ENCODE measurements at regions not wholly inside any gene's neighbourhood (a gene's known extent, or its start where the extent isn't known, plus 50 kb on each side); places are given as distances from the start of the nearest gene placed in this dataset.

- H3K27me3 ChIP-seq (ENCODE audit: control insufficient read depth, insufficient read depth, low read length), result no peaks in the 10 kb centered on the region
- TF ChIP-seq CTCF (IDR thresholded peaks at IDR 0.05), result no peak
- no peak overlapping the region for H3K9ac ChIP-seq
- H3K27ac ChIP-seq, result no peak overlapping the region
- H3K9me3 ChIP-seq (ENCODE audit: control insufficient read depth, low read length), result no peaks in the 10 kb centered on the region
- no peak overlapping the region for H3K4me3 ChIP-seq (ENCODE audit: low read depth, low read length)
- peaks cover 9% of the 10 kb centered on the region for H3K4me1 ChIP-seq
- no peak overlapping the region for H2AFZ ChIP-seq
- no peaks in the 10 kb centered on the region for H3K36me3 ChIP-seq (ENCODE audit: control insufficient read depth, insufficient read depth, low read length)
- H3K79me2 ChIP-seq, result no peaks in the 10 kb centered on the region
- no peak overlapping the region for H3K4me2 ChIP-seq (ENCODE audit: low read length)
These were observed 51.1 kb upstream of the NHSL1 start for GRCh38 chr6:138550346-138550767.

- H3K27me3 ChIP-seq (ENCODE audit: control insufficient read depth, insufficient read depth, low read length), result no peaks in the 10 kb centered on the region
- H3K4me3 ChIP-seq (ENCODE audit: low read depth, low read length), result no peak overlapping the region
- no peaks in the 10 kb centered on the region for H3K79me2 ChIP-seq
These were observed 54.9 kb upstream of the NHSL1 start for GRCh38 chr6:138554146-138554545.

DNA sequence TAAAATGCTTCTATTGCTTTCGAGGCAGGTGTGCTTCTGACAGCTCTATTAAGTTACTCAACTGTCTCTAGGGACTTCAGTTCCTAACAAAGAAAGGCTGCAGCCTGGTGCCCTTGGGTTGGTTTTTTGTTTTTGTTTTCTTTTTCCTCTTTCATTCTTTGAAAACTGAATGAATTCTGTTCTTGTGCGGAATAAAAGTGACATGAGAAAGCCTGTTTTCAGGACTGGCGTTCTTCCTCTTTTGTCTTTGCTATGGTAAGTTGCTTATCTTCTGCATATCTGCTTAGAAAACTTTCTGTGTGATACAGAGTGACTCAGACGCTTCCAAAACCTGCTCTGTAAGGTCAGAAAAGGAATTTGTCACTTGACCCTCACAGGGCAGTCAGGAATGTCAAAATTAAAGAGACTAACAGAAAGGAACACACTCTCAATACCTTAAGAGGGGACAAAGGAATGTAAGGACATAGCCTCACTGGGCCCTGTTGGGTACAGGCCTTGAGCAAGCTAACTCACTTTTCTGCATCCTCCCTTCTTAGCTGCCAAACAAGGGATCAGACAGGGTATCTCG is 56.2 kb upstream of the NHSL1 start:
- Histone ChIP-seq H3K9me3 (ENCODE audit: control insufficient read depth, low read length) (no peaks in the 10 kb centered on the region), H3K4me1 (peaks cover 20% of the 10 kb centered on the region), H3K27ac (peak overlapping the region; percentile 83), H3K36me3 (ENCODE audit: control insufficient read depth, insufficient read depth, low read length) (no peaks in the 10 kb centered on the region), H3K4me2 (ENCODE audit: low read length) (peak overlapping the region; percentile 64), H3K9ac (no peak overlapping the region), H2AFZ (peak overlapping the region; percentile 58), H3K27me3 (ENCODE audit: control insufficient read depth, insufficient read depth, low read length) (no peaks in the 10 kb centered on the region), H3K4me3 (ENCODE audit: low read depth, low read length) (peak overlapping the region; percentile 39), H3K79me2 (no peaks in the 10 kb centered on the region)
- TF ChIP-seq CTCF (IDR thresholded peaks at IDR 0.05), result no peak

More at GRCh38 chr6:138554146-138554545, 54.9 kb upstream of the NHSL1 start:
- H3K4me2 ChIP-seq (ENCODE audit: low read length), result peak overlapping the region; percentile 13
- H3K27ac ChIP-seq, result peak overlapping the region; percentile 83
- no peak for TF ChIP-seq CTCF (IDR thresholded peaks at IDR 0.05)
- no peaks in the 10 kb centered on the region for H3K36me3 ChIP-seq (ENCODE audit: control insufficient read depth, insufficient read depth, low read length)
- no peak overlapping the region for H3K9ac ChIP-seq
- H3K4me1 ChIP-seq, result peaks cover 19% of the 10 kb centered on the region
- H2AFZ ChIP-seq, result peak overlapping the region; percentile 58
- no peaks in the 10 kb centered on the region for H3K9me3 ChIP-seq (ENCODE audit: control insufficient read depth, low read length)

DNA sequence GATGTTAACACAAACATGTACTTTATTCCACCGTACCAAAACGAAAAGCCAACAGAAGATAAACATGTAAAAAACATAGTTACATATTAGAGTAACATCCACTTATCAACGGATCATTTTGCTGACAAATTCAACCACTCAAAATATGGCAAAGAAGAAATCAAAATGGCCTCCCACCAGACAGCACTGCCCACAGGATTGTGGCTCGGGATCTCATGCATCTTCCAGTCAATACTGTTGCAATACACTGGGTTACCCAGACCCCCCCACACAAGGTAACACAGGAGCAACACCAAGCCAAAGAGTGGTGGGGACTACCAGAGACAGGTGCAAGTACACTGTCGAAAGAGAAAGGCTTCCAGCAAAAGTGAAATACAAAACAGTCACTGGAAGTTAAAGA is 57.9 kb upstream of the NHSL1 start:
- Histone ChIP-seq H3K79me2 (no peaks in the 10 kb centered on the region), H3K4me3 (ENCODE audit: low read depth, low read length) (no peak overlapping the region), H3K4me1 (peaks cover 30% of the 10 kb centered on the region), H2AFZ (no peak overlapping the region), H3K27ac (no peak overlapping the region), H3K36me3 (ENCODE audit: control insufficient read depth, insufficient read depth, low read length) (no peaks in the 10 kb centered on the region), H3K27me3 (ENCODE audit: control insufficient read depth, insufficient read depth, low read length) (no peaks in the 10 kb centered on the region), H3K9me3 (ENCODE audit: control insufficient read depth, low read length) (no peaks in the 10 kb centered on the region), H3K9ac (no peak overlapping the region), H3K4me2 (ENCODE audit: low read length) (no peak overlapping the region)
- TF ChIP-seq CTCF (IDR thresholded peaks at IDR 0.05), result no peak

DNA sequence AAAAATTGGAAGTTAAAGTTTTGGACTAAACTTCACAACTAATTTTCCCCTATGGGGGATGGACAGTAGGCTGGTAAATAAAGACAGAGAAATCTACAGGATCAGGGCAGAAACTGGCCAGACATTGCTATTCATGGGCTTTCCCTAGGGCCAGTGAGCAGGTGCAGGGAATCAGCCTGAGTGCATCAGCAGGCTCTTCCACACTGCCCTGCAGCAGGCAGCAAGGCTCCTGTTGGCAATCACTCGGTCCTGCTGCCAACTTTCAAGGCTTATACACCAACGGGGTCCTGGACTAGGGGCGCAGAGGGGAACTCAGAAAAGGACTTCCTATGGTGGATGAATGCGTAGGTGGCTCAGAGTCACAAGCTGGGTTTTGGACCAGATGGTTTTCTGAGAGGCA is 59.8 kb upstream of the NHSL1 start:
- Histone ChIP-seq H3K4me1 (peaks cover 30% of the 10 kb centered on the region), H3K79me2 (no peaks in the 10 kb centered on the region), H3K36me3 (ENCODE audit: control insufficient read depth, insufficient read depth, low read length) (no peaks in the 10 kb centered on the region), H3K27me3 (ENCODE audit: control insufficient read depth, insufficient read depth, low read length) (no peaks in the 10 kb centered on the region), H3K4me3 (ENCODE audit: low read depth, low read length) (no peak overlapping the region), H2AFZ (peak overlapping the region; percentile 52), H3K27ac (peak overlapping the region; percentile 9), H3K4me2 (ENCODE audit: low read length) (no peak overlapping the region), H3K9ac (no peak overlapping the region), H3K9me3 (ENCODE audit: control insufficient read depth, low read length) (no peaks in the 10 kb centered on the region)
- no peak for TF ChIP-seq CTCF (IDR thresholded peaks at IDR 0.05)

Data from parathyroid adenoma (tissue), 2 donors.